GM18517 (cell line): ENCODE measurements at regions not wholly inside any gene's neighbourhood (a gene's known extent, or its start where the extent isn't known, plus 50 kb on each side); places are given as distances from the start of the nearest gene placed in this dataset.
"Not testable (repeated sequence)": the region's sequence is repeated elsewhere in the genome, so short reads cannot be mapped to it uniquely, and the experiment has no call there.

Source experiments
- ATAC-seq: cut with Tn5 transposase; IDR thresholded peaks from one replicate; pipeline ENCODE4 v1.9.1; 2021; ENCODE audit warnings: mild to moderate bottlenecking, moderate library complexity; ENCODE audit not compliant: unreplicated experiment

DNA sequence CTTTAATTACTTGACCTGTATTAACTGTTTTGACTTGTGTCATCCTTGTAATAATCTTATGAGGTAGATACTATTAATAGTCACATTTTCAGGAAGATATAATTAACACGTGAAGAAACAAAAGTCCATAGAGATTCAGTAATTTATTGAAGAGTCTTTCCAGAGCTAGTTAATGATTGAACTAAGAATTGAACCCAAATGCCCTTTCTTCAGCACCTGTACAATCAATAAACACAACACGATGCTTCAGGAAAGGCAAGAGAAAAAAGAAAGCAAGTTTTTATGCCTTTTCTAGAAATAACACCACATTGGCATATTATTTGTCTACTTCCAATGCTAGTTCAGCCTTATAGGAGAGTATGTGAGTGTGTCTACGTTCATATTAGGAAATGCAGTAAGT, 399.6 kb downstream of the NAF1 start:
- ATAC-seq = no peak

DNA sequence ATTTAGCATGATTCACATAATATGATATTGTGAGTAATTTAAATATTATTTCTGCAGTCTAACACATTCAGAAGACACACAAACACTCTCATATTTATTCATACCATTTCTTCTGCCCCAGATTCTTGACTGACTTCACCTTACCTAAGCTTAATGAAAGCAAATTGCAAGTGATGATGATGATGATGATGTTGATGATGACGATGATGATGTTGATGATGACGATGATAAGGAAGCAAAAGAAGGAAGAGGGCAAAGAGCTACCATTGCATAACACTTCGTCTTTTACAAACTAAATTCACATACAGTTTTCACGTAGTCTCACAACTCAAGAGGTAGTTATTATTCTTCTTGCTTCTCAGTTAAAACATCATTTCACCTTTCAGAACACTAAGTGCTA, 404.7 kb downstream of the NAF1 start:
- ATAC-seq = no peak

DNA sequence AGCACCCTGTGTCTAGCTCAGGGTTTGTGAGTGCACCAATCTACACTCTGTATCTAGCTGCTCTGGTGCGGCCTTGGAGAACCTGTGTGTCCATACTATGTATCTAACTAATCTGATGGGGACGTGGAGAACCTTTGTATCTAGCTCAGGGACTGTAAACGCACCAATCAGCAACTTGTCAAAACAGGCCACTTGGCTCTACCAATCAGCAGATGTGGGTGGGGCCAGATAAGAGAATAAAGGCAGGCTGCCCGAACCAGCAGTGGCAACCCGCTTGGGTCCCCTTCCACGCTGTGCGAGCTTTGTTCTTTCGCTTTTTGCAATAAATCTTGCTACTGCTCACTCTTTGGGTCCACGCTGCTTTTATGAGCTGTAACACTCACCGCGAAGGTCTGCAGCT, 426.5 kb downstream of the NAF1 start:
- not testable (repeated sequence) for ATAC-seq

DNA sequence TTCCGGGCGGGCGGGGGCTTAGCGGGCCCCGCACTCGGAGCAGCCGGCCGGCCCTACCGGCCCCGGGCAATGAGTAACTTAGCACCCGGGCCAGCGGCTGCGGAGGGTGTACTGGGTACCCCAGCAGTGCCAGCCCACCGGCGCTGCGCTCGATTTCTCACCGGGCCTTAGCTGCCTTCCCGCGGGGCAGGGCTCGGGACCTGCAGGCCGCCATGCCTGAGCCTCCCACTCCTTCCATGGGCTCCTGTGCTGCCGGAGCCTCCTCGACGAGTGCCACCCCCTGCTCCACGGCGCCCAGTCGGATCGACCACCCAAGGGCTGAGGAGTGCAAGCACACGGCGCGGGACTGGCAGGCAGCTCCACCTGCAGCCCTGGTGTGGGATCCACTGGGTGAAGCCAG, 427.1 kb downstream of the NAF1 start:
- not testable (repeated sequence) for ATAC-seq

DNA sequence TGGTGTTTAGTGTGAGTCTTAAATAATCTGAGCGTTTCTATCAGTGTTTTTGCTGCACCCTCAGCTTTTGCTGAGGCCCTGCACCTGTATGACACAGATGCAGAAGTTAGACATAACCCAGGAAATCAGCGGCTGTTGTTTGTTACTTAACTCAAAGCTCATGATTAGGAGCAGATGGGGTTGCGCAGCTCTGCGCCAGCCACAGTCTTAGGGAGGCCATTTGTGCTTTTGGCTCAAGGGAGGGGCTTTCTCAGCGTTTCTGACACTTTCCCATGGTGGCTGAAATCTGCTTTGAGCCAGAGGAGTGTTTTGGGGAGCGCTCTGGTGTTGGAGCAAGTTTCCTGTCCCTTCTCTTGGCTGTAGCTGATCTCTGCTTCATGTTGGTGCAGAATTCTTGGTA, 433.8 kb downstream of the NAF1 start:
- ATAC-seq = no peak

DNA sequence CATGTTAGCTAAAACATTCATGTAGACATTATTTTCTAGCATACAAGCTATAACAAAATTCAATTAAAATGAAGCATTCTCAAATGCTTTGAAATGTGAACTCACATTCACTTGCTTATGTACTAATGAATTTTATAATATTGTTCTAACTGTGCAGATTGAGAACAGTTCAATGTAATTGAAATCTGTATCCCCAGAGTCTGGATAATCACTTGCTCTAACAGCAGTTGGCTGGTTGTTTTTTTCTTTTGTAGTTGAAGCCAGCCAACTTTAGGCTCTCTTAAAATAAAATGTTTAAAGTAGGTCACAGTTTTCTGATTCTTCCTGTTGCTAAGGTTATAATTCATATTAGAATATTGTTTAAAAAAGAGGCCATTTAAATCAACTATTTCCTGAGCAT, 438.9 kb downstream of the NAF1 start:
- no peak for ATAC-seq

DNA sequence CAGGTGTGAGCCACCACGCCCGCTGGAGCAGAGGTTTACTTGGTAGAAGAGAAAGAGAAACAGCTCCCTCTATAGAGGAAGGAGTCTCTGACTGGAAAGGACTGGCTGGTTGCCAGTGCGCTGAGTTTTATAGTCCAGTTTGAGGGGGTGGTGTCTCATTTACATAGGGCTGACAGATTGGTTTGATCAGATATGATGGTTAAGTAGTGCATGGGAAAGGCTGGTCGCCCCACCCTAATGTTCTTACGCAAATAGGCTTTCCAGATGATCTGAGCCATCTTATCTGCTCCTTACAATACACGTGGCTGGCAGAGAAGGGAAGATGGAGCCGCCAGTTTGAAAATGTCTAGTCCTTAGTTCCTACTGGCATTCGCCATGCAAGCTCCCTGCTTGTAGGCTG, 439.5 kb downstream of the NAF1 start:
- ATAC-seq = no peak

DNA sequence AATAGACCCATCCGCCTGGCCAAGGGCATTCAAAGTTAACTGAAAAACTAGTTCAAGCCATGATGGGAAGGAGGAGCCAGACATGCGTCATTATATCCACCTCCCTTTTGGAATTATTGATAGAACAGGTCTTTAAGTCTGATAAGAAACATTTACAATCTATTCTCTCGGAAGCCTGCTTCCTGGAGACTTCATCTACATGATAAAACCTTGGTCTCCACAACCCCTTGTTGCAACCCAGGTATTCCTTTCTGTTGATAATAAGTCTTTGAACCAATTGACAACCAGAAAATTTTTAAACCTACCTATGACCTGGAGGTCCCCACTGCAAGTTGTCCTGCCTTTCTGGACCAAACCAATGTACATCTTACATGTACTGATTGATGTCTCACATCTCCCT, 451.3 kb downstream of the NAF1 start:
- ATAC-seq = no peak

DNA sequence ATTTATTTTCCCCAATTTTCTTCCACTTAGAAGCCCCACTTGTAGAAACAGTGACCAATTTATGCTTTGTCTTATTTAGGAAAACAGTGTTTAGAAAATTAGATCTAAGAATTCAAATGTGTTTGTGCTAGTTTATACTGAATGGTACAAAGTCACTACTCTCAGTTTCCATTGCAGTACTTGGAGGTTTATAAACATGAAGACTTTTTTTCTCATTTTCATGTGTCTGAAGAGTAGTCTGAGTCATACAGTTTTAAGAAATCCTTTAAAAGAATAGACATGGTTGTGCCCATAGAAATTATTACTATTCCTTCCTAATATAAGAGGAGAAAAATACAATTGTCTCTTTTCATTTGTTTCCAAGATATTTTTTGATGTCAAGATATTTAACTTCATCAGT, 458.7 kb downstream of the NAF1 start:
- ATAC-seq = no peak

DNA sequence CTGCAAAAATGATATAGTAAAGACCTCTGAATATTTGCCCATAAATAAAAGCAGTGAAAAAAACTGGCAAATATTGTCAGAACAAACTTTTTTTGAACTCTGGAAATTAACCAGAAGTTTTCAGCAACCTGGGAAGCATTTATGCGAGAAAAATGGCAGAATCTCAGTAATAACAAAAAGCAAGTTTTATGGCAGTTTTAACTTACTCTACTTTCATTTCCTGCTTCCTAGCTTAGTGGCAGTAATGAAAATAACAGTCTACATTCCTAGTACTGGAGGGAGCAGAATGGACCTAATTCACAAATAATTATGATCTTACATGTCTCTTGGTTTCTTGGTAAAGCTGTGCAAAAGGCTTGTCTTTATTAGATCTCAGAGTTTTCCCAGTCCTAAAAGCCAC, 460.1 kb downstream of the NAF1 start:
- no peak for ATAC-seq

DNA sequence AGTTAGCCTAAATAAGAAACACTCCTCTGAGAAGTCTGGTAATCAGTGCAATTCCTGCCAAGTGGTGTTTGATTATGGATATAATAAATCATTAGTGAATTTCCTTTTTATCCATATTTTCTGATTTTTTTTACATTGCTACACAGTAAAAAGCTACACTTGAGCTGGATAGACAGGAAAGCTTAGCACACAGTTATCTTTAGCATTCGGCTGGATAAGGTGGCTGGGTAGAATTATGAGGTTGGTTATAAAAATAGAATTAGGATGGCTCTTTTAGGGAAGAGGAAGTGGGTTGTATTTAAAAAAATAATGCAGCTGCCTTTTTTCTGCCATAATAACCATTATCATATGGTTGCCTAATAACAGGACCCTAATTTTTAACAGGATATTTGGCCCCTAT, 460.6 kb downstream of the NAF1 start:
- ATAC-seq = no peak

DNA sequence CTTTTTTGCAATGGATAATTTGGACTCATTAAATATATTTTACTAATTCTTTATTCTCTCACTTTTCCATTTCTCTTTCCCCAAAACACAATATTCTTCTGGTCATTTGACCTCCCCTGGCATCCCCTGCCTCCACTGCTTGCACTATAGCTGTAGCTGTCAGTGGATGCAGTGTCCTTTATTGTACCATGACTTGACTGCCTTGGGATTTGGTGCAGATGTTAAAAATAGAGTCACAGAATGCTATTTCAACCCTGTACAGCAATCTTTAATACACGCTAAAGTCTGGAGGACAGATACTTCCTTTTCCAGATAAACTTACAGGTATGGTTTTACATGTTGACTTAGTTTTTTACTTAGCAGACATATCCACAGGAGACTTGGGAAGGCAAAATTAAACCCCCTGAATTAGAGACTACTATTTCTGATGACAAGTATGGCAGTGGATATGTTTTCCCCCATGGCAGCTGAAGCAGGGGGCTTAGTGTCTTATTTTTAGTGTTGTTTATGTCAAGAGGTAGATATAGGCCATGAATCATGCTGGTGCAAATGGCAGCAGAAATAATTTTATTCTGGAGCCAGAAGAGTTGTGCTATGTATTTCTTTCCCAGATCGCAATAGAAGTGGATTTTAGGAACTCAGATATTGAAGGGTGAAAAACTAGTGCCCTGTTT, 461.4 kb downstream of the NAF1 start:
- ATAC-seq = no peak

DNA sequence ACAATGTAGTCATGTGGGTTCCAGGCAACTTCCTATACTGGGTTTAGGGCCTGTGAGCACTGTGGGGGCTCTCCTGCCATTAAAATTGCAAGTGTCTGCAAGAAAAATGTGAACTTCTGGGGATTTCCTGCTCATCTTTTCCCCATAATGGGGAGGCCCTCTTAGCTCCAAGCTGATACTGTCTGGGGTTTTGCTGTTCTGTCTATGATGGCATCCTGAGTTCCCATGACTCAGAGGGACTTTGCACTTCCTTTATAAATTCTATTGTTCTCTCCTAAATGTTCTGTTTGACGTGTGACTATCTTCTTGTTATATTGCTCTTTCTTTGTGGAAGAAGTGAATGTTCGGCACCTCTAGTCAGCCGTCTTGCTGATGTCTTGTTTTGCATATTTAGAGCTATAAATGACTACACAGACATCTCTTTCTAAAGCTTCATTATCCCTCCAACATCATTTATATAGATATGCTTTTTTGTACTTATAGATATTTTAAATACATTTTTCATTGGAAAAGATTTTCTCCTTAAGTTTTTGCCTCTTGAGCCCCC, 465.8 kb downstream of the NAF1 start:
- ATAC-seq = peak; percentile 38

DNA sequence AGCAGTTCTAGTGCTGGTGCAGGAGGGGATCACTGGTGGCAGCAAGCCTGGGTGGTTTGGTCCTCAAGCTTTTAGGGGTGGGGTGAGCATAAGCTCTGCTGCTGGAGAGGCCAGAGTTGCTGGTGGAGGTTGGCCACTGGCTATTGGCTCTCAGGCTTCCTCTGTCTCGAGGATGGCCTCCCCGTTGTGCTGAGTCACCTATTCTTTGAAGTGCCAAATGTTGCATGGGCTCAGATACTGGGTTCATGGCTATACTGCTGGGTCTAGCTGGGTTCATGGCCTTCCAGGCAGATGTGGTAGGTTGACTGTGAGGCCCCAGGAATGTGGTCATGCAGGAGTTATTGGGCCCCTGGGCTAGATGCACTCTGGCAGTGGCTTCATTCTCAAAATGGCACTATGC, 466.3 kb downstream of the NAF1 start:
- ATAC-seq = no peak

DNA sequence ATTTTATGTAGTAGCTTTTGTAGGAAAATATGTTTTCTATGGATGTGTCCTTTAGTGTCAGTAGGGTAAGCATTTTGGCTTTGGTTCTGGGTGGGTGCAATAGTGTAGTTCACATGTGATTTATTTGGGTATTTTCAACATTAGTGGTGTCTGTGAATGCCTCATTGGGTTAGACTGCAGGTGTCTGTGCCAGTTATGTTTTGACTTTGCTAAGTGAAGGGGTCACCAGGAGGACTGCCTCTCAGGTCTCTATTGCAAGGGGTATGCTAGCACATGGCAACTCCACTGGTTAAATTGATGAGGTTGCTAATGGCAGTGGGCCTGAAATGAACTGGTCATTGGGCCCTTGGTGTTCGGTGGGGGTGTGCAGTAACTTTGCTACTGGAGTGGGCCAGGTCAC, 467.1 kb downstream of the NAF1 start:
- no peak for ATAC-seq

DNA sequence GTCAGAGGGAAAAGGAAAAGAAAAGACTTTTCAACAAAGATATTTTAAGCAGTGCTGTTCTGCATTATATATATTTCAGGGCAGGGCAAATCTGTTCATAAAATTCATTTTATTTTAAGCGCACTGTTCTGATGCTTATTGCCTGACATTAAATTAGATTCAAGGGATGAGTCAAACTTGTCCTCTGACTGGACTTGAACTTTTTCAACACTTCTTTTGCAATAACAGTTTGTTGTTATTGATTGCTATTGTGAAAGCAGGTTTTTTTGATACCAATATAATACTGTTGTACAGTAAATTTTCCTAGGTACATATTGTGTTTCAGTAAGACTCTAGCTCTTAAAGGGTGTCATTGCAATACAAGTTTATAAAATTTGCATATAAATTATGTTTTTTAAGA, 481.3 kb downstream of the NAF1 start:
- ATAC-seq = no peak

DNA sequence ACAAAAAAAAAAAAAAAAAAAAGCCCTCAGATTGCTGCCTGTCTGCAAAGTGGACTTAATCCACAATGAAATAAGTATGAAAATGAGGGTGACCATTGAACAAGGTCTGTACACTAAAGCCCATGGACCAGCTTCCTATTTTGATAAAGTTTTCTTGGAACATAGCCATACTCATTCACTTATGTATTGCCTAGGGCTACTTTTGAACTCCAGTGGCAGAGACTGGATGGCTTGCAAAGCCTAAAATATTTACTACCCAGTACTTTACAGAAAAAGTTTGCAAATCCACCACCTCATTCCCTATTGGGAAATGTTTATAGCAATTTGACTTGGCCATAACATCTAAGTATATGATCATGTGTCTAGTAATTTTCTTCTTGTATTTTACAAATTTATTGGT, 481.7 kb downstream of the NAF1 start:
- ATAC-seq = no peak

DNA sequence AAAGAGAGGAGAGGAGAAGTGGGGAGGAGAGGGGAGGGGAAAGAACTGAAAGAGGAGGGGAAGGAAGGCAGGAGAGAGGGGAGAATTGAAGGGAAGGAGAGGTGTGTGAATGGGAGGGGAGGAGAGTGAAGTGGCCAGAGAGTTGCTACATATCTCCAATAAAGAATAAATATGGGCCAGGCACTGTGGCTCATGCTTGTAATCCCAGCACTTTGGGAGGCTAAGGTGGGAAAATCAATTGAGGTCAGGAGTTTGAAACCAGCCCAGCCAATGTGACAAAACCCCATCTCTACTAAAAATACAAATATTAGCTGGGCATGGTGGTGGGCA, 482.4 kb downstream of the NAF1 start:
- no peak for ATAC-seq

DNA sequence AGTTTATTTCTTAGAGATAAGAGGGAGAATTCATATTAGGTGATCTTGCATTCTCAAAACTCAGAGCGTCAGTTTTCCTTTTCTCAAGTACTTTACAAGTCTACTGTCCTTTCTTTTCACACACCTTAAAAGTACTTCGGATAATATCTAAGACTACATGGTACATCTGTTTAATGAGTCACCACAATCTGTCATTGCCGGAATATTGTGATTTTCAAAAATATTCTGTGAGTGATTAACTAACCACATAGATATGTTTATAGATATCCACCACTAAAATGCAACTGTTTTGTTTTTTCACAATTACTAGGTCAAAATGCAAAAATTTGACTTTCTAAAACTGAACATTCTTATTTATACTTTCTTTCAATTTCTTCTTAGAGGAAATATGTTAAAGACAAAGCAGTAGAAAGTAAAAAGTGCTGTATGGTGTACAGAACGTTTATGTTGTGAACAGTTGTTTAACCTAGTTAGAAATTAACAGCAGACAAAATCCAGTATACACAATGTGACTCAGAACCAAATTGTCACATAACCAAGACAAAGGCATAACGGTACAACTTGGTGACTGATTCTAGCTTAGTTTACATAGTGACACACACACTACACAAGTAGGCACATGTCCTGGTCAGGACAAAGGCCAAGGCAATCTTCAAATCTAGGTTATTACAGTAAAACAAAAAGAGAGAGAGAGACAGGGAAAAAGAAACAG, 482.9 kb downstream of the NAF1 start:
- peak; percentile 83 for ATAC-seq

DNA sequence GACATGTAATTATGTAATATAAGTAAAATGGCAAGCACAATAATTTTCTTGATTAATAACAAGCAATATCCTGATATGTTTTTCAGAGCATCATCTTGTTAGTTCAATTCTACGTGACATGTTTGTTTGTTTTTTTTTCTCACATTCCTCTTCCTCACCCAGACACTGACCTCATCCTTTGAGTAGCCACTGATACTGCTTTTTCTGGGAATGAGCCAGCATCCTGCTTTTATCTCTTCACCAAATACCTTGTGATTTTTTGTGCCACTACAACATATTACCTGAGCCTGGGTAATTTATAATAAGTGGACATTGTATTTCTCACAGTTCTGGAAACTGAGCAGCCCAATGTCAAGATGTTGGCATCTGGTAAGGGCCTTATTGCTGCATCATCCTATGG, 484.0 kb downstream of the NAF1 start:
- no peak for ATAC-seq

DNA sequence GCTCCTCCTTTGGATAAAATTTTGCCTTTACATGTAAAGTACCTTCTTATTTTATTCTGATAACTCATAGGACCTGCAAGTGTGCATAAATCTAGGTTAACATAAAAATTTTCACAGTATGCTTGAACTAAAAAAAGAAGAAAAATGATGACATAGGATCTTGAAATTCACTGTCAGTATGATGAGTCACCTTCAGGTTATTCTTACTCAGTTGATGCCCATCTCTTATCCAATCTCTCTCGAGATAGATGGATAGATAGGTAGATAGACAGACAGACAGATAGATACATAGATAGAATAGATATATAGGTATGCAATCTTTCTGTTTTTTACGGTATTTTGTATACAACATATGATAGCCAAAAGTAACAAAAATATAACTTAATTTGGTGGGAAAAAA, 485.5 kb downstream of the NAF1 start:
- no peak for ATAC-seq

DNA sequence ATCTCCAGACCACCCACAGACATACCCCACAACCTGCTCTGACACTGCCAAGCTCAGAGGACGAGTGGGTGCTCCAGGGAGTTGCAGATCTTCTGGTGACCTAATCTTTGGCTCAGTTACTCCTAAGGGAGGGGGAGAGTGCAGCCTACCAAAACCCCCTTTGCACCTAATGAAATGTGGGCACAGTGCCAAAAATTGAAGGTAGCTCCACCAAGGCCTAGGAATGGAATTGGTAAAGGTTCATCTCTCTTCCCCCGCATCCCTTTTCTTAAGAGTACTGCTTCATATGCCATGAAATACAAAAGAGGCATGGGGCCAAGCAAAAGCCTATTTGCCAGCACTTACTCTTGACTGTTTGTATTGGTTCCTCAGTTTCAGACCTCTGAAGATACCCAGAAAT, 491.0 kb downstream of the NAF1 start:
- ATAC-seq = no peak

DNA sequence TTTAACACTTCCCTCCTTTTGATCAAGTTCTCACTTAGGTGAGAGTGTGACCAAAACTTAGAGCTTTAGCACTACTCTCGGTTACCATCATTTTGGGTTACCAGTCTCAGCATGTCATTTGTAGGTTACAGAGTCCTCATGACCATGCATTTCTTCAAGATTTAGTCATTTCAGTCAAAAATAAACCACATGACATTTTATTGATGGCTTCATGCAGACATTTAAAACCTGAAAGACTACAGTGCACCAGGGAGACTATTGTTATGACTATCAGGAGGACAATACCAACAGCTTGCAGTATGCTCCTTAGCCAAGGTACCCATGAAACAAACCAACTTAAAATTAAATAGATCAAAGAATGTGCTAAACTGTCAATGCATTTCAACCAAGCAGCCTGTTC, 498.1 kb upstream of the FSTL5 start:
- no peak for ATAC-seq
